A172 (cell line): ENCODE measurements at regions not wholly inside any gene's neighbourhood (a gene's known extent, or its start where the extent isn't known, plus 50 kb on each side); places are given as distances from the start of the nearest gene placed in this dataset.
"Not testable (repeated sequence)": the region's sequence is repeated elsewhere in the genome, so short reads cannot be mapped to it uniquely, and the experiment has no call there.

Experiments
- DNase-seq: peaks from one replicate; pipeline ENCODE4 v3.0.0-alpha.2; 2015; ENCODE audit warnings: low spot score

GRCh38 chr14:65962952-65963351 lies 523.2 kb upstream of the CCDC196 start:
- DNase-seq = no peak

GRCh38 chr14:65964366-65964765 lies 521.8 kb upstream of the CCDC196 start:
- DNase-seq = no peak

GRCh38 chr14:65966188-65966587 lies 520.0 kb upstream of the CCDC196 start:
- no peak for DNase-seq

GRCh38 chr14:65972346-65972870 lies 513.8 kb upstream of the CCDC196 start:
- no peak for DNase-seq

GRCh38 chr14:65972891-65973290 lies 513.3 kb upstream of the CCDC196 start:
- peak; percentile 4 for DNase-seq

- no peak for DNase-seq
These were observed 510.3 kb upstream of the CCDC196 start for GRCh38 chr14:65975865-65976264.

- DNase-seq = peak; percentile 35
These were observed 509.3 kb upstream of the CCDC196 start for GRCh38 chr14:65976761-65977404.

GRCh38 chr14:65981192-65981843 lies 504.9 kb upstream of the CCDC196 start:
- DNase-seq = no peak

- no peak for DNase-seq
These were observed 500.1 kb upstream of the CCDC196 start for GRCh38 chr14:65986041-65986440.

- DNase-seq = no peak
These were observed 496.2 kb upstream of the CCDC196 start for GRCh38 chr14:65989981-65990380.

GRCh38 chr14:65991104-65991503 lies 495.1 kb upstream of the CCDC196 start:
- DNase-seq = no peak

- DNase-seq = not testable (repeated sequence)
These were observed 494.2 kb upstream of the CCDC196 start for GRCh38 chr14:65991935-65992334.

GRCh38 chr14:65993103-65993502 lies 493.1 kb upstream of the CCDC196 start:
- no peak for DNase-seq

GRCh38 chr14:65993996-65994395 lies 492.2 kb upstream of the CCDC196 start:
- DNase-seq = no peak

GRCh38 chr14:65997347-65997746 lies 488.8 kb upstream of the CCDC196 start:
- DNase-seq = no peak

- no peak for DNase-seq
These were observed 486.3 kb upstream of the CCDC196 start for GRCh38 chr14:65999865-66000264.

- DNase-seq = no peak
These were observed 485.4 kb upstream of the CCDC196 start for GRCh38 chr14:66000766-66001165.

GRCh38 chr14:66001356-66001755 lies 484.8 kb upstream of the CCDC196 start:
- no peak for DNase-seq

- no peak for DNase-seq
These were observed 483.0 kb upstream of the CCDC196 start for GRCh38 chr14:66003082-66003730.

- no peak for DNase-seq
These were observed 480.2 kb upstream of the CCDC196 start for GRCh38 chr14:66005900-66006434.

- DNase-seq = no peak
These were observed 477.5 kb upstream of the CCDC196 start for GRCh38 chr14:66008631-66009030.

- peak; percentile 72 for DNase-seq
These were observed 477.1 kb upstream of the CCDC196 start for GRCh38 chr14:66009089-66009488.

- DNase-seq = no peak
These were observed 475.5 kb upstream of the CCDC196 start for GRCh38 chr14:66010695-66011094.
